T-cell (primary cell): ENCODE measurements at regions not wholly inside any gene's neighbourhood (a gene's known extent, or its start where the extent isn't known, plus 50 kb on each side); places are given as distances from the start of the nearest gene placed in this dataset.

Experiments
- ATAC-seq, 4 experiments: fragments of 200-7000 bp in 3 of 4; fragments of 150-1000 bp in 1 of 4; cut with Tn5 transposase; replicated peaks in 1 of 4; 1 replicate in 3 of 4; 2 replicates in 1 of 4; pipeline ENCODE4 v1.10.0; 2021; ENCODE audit warnings: moderate library complexity in 3 of 4, mild to moderate bottlenecking in 2 of 4, moderate number of reproducible peaks in 1 of 4
- CTCF ChIA-PET, 2 donors: fragments of 300-600 bp; sonication (Branson Sonifier 250); formaldehyde crosslinking; loops; one replicate each; lab custom pipeline; 2022; ENCODE audit warnings: antibody characterized with exemption in 2 of 2; lab: Charles Lee
- POLR2A ChIA-PET, 2 donors: fragments of 300-600 bp; sonication (Branson Sonifier 250); formaldehyde crosslinking; loops; one replicate each; lab custom pipeline; 2022; ENCODE audit warnings: antibody characterized with exemption in 2 of 2; lab: Charles Lee
- DNase-seq, 35 experiments: peaks; one replicate each; pipeline versions ENCODE4 v3.0.0 to v3.0.0-alpha.2; 2013 to 2023
- H3K27ac ChIP-seq: one replicate; pipeline ENCODE4 v1.5.1; 2013; ENCODE audit warnings: low read length
- H3K27me3 ChIP-seq, 2 experiments: replicated peaks in 1 of 2; 1 replicate in 1 of 2; 2 replicates in 1 of 2; pipeline versions ENCODE4 v1.6.1 to v1.7.0; 2013; ENCODE audit warnings: low read length in 1 of 2, mixed read lengths in 1 of 2; ENCODE audit not compliant: control insufficient read depth in 2 of 2, insufficient read depth in 2 of 2; ENCODE audit errors: extremely low read depth in 1 of 2
- H3K36me3 ChIP-seq, 2 donors: 1 replicate in 1 of 2; 2 replicates in 1 of 2; pipeline versions ENCODE4 v1.6.1 to v1.7.0; 2013; ENCODE audit warnings: low read length in 1 of 2; ENCODE audit not compliant: control insufficient read depth in 2 of 2, insufficient read depth in 1 of 2; ENCODE audit errors: extremely low read depth in 1 of 2
- H3K4me1 ChIP-seq, 2 experiments: 1 replicate in 1 of 2; 2 replicates in 1 of 2; pipeline versions ENCODE4 v1.6.1 to v1.7.0; 2013; ENCODE audit warnings: low read length in 2 of 2, mixed read lengths in 1 of 2; ENCODE audit not compliant: insufficient read depth in 2 of 2, control insufficient read depth in 1 of 2; ENCODE audit errors: extremely low read depth in 1 of 2
- H3K4me3 ChIP-seq, 2 donors: 1 replicate in 1 of 2; 2 replicates in 1 of 2; pipeline versions ENCODE4 v1.5.1 to v1.7.0; 2013; ENCODE audit warnings: mild to moderate bottlenecking in 2 of 2, low read length in 1 of 2, moderate library complexity in 1 of 2; ENCODE audit not compliant: control insufficient read depth in 1 of 2; ENCODE audit errors: extremely low read depth in 1 of 2
- H3K9me3 ChIP-seq: 2 replicates; pipeline ENCODE4 v1.7.0; 2013
- H3K27ac Mint-ChIP-seq, 2 donors: one replicate each; pipeline ENCODE4 v1.8.0; 2020 to 2021; ENCODE audit warnings: mild to moderate bottlenecking in 2 of 2, mixed read lengths in 2 of 2
- H3K27me3 Mint-ChIP-seq, 2 donors: one replicate each; pipeline ENCODE4 v1.8.0; 2021 to 2022; ENCODE audit warnings: mixed read lengths in 2 of 2
- H3K36me3 Mint-ChIP-seq: one replicate; pipeline ENCODE4 v1.8.0; 2021; ENCODE audit warnings: mixed read lengths
- H3K4me1 Mint-ChIP-seq, 3 donors: one replicate each; pipeline ENCODE4 v1.8.0; 2020 to 2022; ENCODE audit warnings: mixed read lengths in 3 of 3, mild to moderate bottlenecking in 1 of 3
- H3K4me3 Mint-ChIP-seq, 3 donors: one replicate each; pipeline ENCODE4 v1.8.0; 2020 to 2022; ENCODE audit warnings: mild to moderate bottlenecking in 3 of 3, mixed read lengths in 3 of 3, moderate library complexity in 3 of 3
- H3K9me3 Mint-ChIP-seq, 3 donors: one replicate each; pipeline ENCODE4 v1.8.0; 2020 to 2022; ENCODE audit warnings: mixed read lengths in 3 of 3
- WGBS: methylation state at CpG from one replicate; pipeline ENCODE4 v1.1.5; 2013; ENCODE audit warnings: missing lambda C conversion rate; ENCODE audit not compliant: insufficient coverage; 5-methylcytosine and 5-hydroxymethylcytosine counted together

GRCh38 chr7:113371416-113372043 lies 253.2 kb upstream of the SMIM30 start:
- DNase-seq (no peak), ATAC-seq (no peak)
- H3K27ac Mint-ChIP-seq = no peak overlapping the region
- POLR2A ChIA-PET = no interaction called here
- WGBS = 100% methylated on average over 2 of the region's 4 CpGs
- no peaks in the 10 kb centered on the region for H3K36me3 ChIP-seq
- no peaks in the 10 kb centered on the region for H3K36me3 Mint-ChIP-seq
- H3K27me3 ChIP-seq = no peaks in the 10 kb centered on the region
- peaks cover 0 to 4% of the 10 kb centered on the region in 2 donors for H3K27me3 Mint-ChIP-seq
- no peaks in the 10 kb centered on the region for H3K9me3 ChIP-seq
- H3K27ac ChIP-seq = no peak overlapping the region
- H3K9me3 Mint-ChIP-seq = no peaks in the 10 kb centered on the region
- no peaks in the 10 kb centered on the region for H3K4me1 ChIP-seq
- CTCF ChIA-PET = no interaction called here
- H3K4me1 Mint-ChIP-seq = no peaks in the 10 kb centered on the region
- no peak overlapping the region for H3K4me3 Mint-ChIP-seq
- no peak overlapping the region for H3K4me3 ChIP-seq

- H3K4me1 Mint-ChIP-seq = no peaks in the 10 kb centered on the region
- Histone ChIP-seq H3K27ac (no peak overlapping the region), H3K9me3 (no peaks in the 10 kb centered on the region), H3K4me1 (no peaks in the 10 kb centered on the region), H3K27me3 (no peaks in the 10 kb centered on the region), H3K36me3 (no peaks in the 10 kb centered on the region), H3K4me3 (no peak overlapping the region)
- peaks cover 0 to 4% of the 10 kb centered on the region in 2 donors for H3K27me3 Mint-ChIP-seq
- H3K4me3 Mint-ChIP-seq = no peak overlapping the region
- no CpG with 5 or more reads among the region's 2 CpGs for WGBS
- no peaks in the 10 kb centered on the region for H3K9me3 Mint-ChIP-seq
- H3K36me3 Mint-ChIP-seq = no peaks in the 10 kb centered on the region
- ChIA-PET CTCF (no interaction called here), POLR2A (no interaction called here)
- ATAC-seq = no peak
- DNase-seq = no peak
- no peak overlapping the region for H3K27ac Mint-ChIP-seq
Observed at GRCh38 chr7:113370910-113371309, 252.6 kb upstream of the SMIM30 start.

DNA sequence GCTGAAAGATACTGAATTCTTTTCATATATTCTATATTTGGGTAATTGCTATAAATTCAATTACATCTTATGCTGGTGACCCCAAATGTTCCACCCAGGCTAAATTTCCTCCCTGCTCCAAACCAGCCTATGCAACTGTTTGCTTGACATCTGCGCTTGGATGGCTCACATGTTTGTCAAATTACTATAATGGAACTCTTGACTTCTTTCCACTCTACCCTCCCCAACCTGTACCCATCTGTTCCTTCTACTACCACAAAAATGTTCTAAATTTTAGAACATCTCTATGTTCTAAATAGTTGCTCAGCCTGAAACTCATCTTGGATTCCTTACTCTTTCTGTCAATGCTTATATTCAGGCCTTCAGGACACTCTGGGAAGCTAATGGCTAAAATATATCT lies 249.9 kb upstream of the SMIM30 start:
- H3K9me3 ChIP-seq = no peaks in the 10 kb centered on the region
- H3K36me3 ChIP-seq = no peaks in the 10 kb centered on the region
- POLR2A ChIA-PET = no interaction called here
- Mint-ChIP-seq H3K36me3 (no peaks in the 10 kb centered on the region), H3K9me3 (no peaks in the 10 kb centered on the region), H3K27ac (no peak overlapping the region), H3K4me1 (no peaks in the 10 kb centered on the region), H3K4me3 (no peak overlapping the region), H3K27me3 (peaks cover 0 to 4% of the 10 kb centered on the region in 2 donors)
- no peak for DNase-seq
- no peak overlapping the region for H3K4me3 ChIP-seq
- no peak overlapping the region for H3K27ac ChIP-seq
- no peaks in the 10 kb centered on the region for H3K4me1 ChIP-seq
- CTCF ChIA-PET = no interaction called here
- no CpG with 5 or more reads among the region's 1 CpG for WGBS
- H3K27me3 ChIP-seq = no peaks in the 10 kb centered on the region
- no peak for ATAC-seq

DNA sequence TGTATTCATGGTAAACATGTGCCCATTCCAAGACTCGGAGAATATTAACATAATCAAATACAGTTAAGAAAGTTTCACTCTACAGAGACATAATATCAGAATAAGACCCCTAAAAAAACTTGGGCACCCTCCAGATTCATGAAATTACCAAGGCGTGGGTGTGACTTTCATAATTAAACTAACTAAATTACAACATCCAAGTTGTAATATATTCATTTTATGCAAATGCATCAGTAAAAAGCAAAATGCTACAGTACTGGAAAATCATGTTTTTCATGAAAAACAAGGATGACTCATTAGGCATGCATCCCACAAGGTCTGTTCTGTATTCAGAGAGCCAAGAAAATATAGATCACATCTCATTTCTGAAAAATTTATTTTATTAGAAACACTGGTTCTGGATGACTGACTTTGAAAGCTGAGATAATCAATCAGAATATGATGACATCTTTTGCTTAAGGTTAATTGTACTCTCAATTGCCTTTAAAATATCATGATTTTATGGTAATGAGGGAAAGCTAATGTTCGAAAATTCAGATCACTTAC lies 248.8 kb upstream of the SMIM30 start:
- H3K4me1 Mint-ChIP-seq = no peaks in the 10 kb centered on the region
- no peak for ATAC-seq
- Histone ChIP-seq H3K27me3 (no peaks in the 10 kb centered on the region), H3K27ac (no peak overlapping the region), H3K9me3 (no peaks in the 10 kb centered on the region), H3K36me3 (no peaks in the 10 kb centered on the region), H3K4me1 (no peaks in the 10 kb centered on the region), H3K4me3 (no peak overlapping the region)
- CTCF ChIA-PET = no interaction called here
- no peak overlapping the region for H3K27ac Mint-ChIP-seq
- H3K36me3 Mint-ChIP-seq = no peaks in the 10 kb centered on the region
- H3K9me3 Mint-ChIP-seq = no peaks in the 10 kb centered on the region
- no CpG with 5 or more reads among the region's 3 CpGs for WGBS
- POLR2A ChIA-PET = interaction anchor here in 1 of 2 donors (0.5 kb wide), 1 partner anchor 817 kb away, joined by 6 read pairs; no protein-coding TSS in a partner anchor
- no peak overlapping the region for H3K4me3 Mint-ChIP-seq
- peaks cover 0 to 4% of the 10 kb centered on the region in 2 donors for H3K27me3 Mint-ChIP-seq
- DNase-seq = no peak

- no peaks in the 10 kb centered on the region for H3K27me3 ChIP-seq
- no peaks in the 10 kb centered on the region for H3K9me3 ChIP-seq
- no peak overlapping the region for H3K27ac Mint-ChIP-seq
- no peak overlapping the region for H3K4me3 ChIP-seq
- H3K27me3 Mint-ChIP-seq = peaks cover 0 to 4% of the 10 kb centered on the region in 2 donors
- POLR2A ChIA-PET = no interaction called here
- H3K9me3 Mint-ChIP-seq = no peaks in the 10 kb centered on the region
- CTCF ChIA-PET = no interaction called here
- H3K4me3 Mint-ChIP-seq = no peak overlapping the region
- DNase-seq (no peak), ATAC-seq (no peak)
- no peaks in the 10 kb centered on the region for H3K36me3 ChIP-seq
- no peak overlapping the region for H3K27ac ChIP-seq
- no peaks in the 10 kb centered on the region for H3K4me1 ChIP-seq
- H3K4me1 Mint-ChIP-seq = no peaks in the 10 kb centered on the region
- WGBS = no CpG with 5 or more reads among the region's 1 CpG
- H3K36me3 Mint-ChIP-seq = no peaks in the 10 kb centered on the region
Observed at GRCh38 chr7:113366122-113366521, 247.8 kb upstream of the SMIM30 start.

GRCh38 chr7:113349339-113349738 lies 231.0 kb upstream of the SMIM30 start:
- no peaks in the 10 kb centered on the region for H3K27me3 ChIP-seq
- no peaks in the 10 kb centered on the region for H3K36me3 ChIP-seq
- Mint-ChIP-seq H3K9me3 (peaks cover 0 to 4% (median 0%) of the 10 kb centered on the region in 3 donors), H3K4me1 (no peaks in the 10 kb centered on the region), H3K4me3 (no peak overlapping the region), H3K27ac (no peak overlapping the region), H3K27me3 (no peaks in the 10 kb centered on the region), H3K36me3 (no peaks in the 10 kb centered on the region)
- no peaks in the 10 kb centered on the region for H3K4me1 ChIP-seq
- H3K9me3 ChIP-seq = no peaks in the 10 kb centered on the region
- DNase-seq (no peak), ATAC-seq (no peak)
- no peak overlapping the region for H3K4me3 ChIP-seq
- WGBS = 54% methylated on average over 3 of the region's 4 CpGs
- CTCF ChIA-PET = no interaction called here
- no peak overlapping the region for H3K27ac ChIP-seq
- POLR2A ChIA-PET = no interaction called here
